Keratinocyte (primary cell): ENCODE measurements at regions not wholly inside any gene's neighbourhood (a gene's known extent, or its start where the extent isn't known, plus 50 kb on each side); places are given as distances from the start of the nearest gene placed in this dataset.

Experiments
- DNase-seq: peaks from one replicate; pipeline ENCODE4 v3.0.0-alpha.2; 2011; ENCODE audit warnings: low read depth, missing footprints, low spot score
- FAIRE-seq: peaks from 2 replicates; lab custom pipeline; 2011; peaks lifted over from hg19 to GRCh38; lab: Jason Lieb, UNC
- H2AFZ ChIP-seq: 2 replicates; pipeline ENCODE4 v1.6.0; 2012; ENCODE audit warnings: low read length, control low read depth, inconsistent platforms; ENCODE audit not compliant: control insufficient read depth
- H3K27ac ChIP-seq: 2 replicates; pipeline ENCODE4 v1.5.1; 2011; ENCODE audit warnings: low read length; ENCODE audit not compliant: control insufficient read depth, insufficient read depth
- H3K27me3 ChIP-seq: 3 replicates; pipeline ENCODE4 v1.6.0; 2011; ENCODE audit warnings: low read length; ENCODE audit not compliant: control insufficient read depth, insufficient read depth; ENCODE audit errors: extremely low read depth
- H3K36me3 ChIP-seq, 2 experiments: 2 replicates in 1 of 2; 3 replicates in 1 of 2; pipeline ENCODE4 v1.5.1; 2011; ENCODE audit warnings: low read length in 2 of 2, mild to moderate bottlenecking in 1 of 2; ENCODE audit not compliant: control insufficient read depth in 2 of 2, insufficient read depth in 2 of 2; ENCODE audit errors: extremely low read depth in 1 of 2
- H3K4me1 ChIP-seq: 3 replicates; pipeline ENCODE4 v1.5.1; 2011; ENCODE audit warnings: low read length; ENCODE audit not compliant: control insufficient read depth, insufficient read depth; ENCODE audit errors: extremely low read depth
- H3K4me2 ChIP-seq: 3 replicates; pipeline ENCODE4 v1.6.0; 2011; ENCODE audit warnings: low read depth, low read length; ENCODE audit not compliant: control insufficient read depth, insufficient read depth; ENCODE audit errors: extremely low read depth
- H3K4me3 ChIP-seq, 3 experiments: fragments of 200-600 bp in 1 of 3; sonication (generic) in 1 of 3; 2 replicates in 2 of 3; 3 replicates in 1 of 3; pipeline ENCODE4 v1.5.1; 2011 to 2016; ENCODE audit warnings: low read length in 3 of 3, mild to moderate bottlenecking in 3 of 3, control low read depth in 2 of 3, inconsistent platforms in 1 of 3, low read depth in 1 of 3, mixed read lengths in 1 of 3, mixed run types in 1 of 3, moderate library complexity in 1 of 3; ENCODE audit not compliant: control insufficient read depth in 2 of 3, insufficient read depth in 2 of 3; ENCODE audit errors: extremely low read depth in 1 of 3
- H3K79me2 ChIP-seq: 2 replicates; pipeline ENCODE4 v1.6.0; 2012; ENCODE audit warnings: low read length; ENCODE audit not compliant: control insufficient read depth, insufficient read depth
- H3K9ac ChIP-seq: 3 replicates; pipeline ENCODE4 v1.6.0; 2011; ENCODE audit warnings: low read length; ENCODE audit not compliant: control insufficient read depth, insufficient read depth; ENCODE audit errors: extremely low read depth
- H3K9me1 ChIP-seq: 3 replicates; pipeline ENCODE4 v1.6.0; 2011; ENCODE audit warnings: low read length; ENCODE audit not compliant: control insufficient read depth, insufficient read depth; ENCODE audit errors: extremely low read depth
- H3K9me3 ChIP-seq: 2 replicates; pipeline ENCODE4 v1.5.1; 2012; ENCODE audit warnings: low read depth, low read length; ENCODE audit not compliant: control insufficient read depth
- H4K20me1 ChIP-seq: 3 replicates; pipeline ENCODE4 v1.6.0; 2011; ENCODE audit warnings: low read length; ENCODE audit not compliant: control insufficient read depth, insufficient read depth; ENCODE audit errors: extremely low read depth
- EZH2 ChIP-seq: IDR thresholded peaks from one replicate; pipeline ENCODE4 v1.6.1; 2012; ENCODE audit warnings: inconsistent platforms, mild to moderate bottlenecking, low read length, moderate library complexity
- dilution Hi-C: fragments of 300-500 bp; cut with MboI; formaldehyde crosslinking; loops from one replicate; pipeline ENCODE4 v1.7.0; 2020; ENCODE audit warnings: low sequenced_read_pairs; ENCODE audit not compliant: extremely low pct_ligation_motif_present
- TF ChIP-seq, protein P1 (sequence below), 3 experiments: IDR thresholded peaks in 1 of 3; conservative IDR thresholded peaks in 1 of 3; optimal IDR thresholded peaks in 1 of 3; 2 replicates in 2 of 3; 3 replicates in 1 of 3; pipeline versions ENCODE3 to v1.5.1; 2011; ENCODE audit warnings: low read length in 3 of 3, mild to moderate bottlenecking in 3 of 3, moderate library complexity in 2 of 3, control low read depth in 1 of 3, inconsistent platforms in 1 of 3; ENCODE audit not compliant: insufficient read depth in 2 of 3; ENCODE audit errors: extremely low read depth in 1 of 3

DNA sequence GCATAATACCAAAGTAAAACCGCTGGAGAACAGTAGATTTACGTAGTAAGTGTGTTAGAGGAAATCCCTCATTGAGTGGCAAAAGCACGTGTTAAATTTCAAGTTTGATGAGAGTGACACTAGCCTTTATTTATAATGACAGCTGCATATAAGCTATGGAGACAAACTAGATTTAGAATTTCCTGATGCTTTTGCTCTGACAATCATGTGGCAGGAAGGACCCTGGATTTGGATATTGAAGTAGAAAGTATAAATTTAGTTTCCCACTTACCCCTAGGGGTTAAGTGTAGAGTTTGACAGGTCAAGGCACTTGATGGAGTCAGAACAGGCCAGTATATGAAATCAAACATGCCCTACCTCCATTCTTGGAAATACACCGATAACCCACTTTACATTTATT lies 983.1 kb downstream of the FLRT2 start:
- H2AFZ ChIP-seq: no peak overlapping the region
- H3K9me1 ChIP-seq: no peaks in the 10 kb centered on the region
- no peak for TF ChIP-seq EZH2
- TF ChIP-seq, protein P1, sequence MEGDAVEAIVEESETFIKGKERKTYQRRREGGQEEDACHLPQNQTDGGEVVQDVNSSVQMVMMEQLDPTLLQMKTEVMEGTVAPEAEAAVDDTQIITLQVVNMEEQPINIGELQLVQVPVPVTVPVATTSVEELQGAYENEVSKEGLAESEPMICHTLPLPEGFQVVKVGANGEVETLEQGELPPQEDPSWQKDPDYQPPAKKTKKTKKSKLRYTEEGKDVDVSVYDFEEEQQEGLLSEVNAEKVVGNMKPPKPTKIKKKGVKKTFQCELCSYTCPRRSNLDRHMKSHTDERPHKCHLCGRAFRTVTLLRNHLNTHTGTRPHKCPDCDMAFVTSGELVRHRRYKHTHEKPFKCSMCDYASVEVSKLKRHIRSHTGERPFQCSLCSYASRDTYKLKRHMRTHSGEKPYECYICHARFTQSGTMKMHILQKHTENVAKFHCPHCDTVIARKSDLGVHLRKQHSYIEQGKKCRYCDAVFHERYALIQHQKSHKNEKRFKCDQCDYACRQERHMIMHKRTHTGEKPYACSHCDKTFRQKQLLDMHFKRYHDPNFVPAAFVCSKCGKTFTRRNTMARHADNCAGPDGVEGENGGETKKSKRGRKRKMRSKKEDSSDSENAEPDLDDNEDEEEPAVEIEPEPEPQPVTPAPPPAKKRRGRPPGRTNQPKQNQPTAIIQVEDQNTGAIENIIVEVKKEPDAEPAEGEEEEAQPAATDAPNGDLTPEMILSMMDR (optimal IDR thresholded peaks at IDR 0.05 in 1 of 3, IDR thresholded peaks at IDR 0.05 in 1 of 3, conservative IDR thresholded peaks at IDR 0.05 in 1 of 3; ENCODE audit: extremely low read depth in 1 of 3, insufficient read depth in 2 of 3, low read length in 3 of 3): no peak
- no peaks in the 10 kb centered on the region for H4K20me1 ChIP-seq
- H3K79me2 ChIP-seq: no peaks in the 10 kb centered on the region
- no peak overlapping the region for H3K4me2 ChIP-seq
- no peaks in the 10 kb centered on the region for H3K9me3 ChIP-seq
- no peak overlapping the region for H3K9ac ChIP-seq
- no peak overlapping the region for H3K4me3 ChIP-seq
- DNase-seq (no peak), FAIRE-seq (no peak)
- H3K36me3 ChIP-seq: no peaks in the 10 kb centered on the region
- dilution Hi-C loops: no loop called here
- H3K4me1 ChIP-seq: no peaks in the 10 kb centered on the region
- H3K27me3 ChIP-seq: no peaks in the 10 kb centered on the region
- H3K27ac ChIP-seq: no peak overlapping the region

DNA sequence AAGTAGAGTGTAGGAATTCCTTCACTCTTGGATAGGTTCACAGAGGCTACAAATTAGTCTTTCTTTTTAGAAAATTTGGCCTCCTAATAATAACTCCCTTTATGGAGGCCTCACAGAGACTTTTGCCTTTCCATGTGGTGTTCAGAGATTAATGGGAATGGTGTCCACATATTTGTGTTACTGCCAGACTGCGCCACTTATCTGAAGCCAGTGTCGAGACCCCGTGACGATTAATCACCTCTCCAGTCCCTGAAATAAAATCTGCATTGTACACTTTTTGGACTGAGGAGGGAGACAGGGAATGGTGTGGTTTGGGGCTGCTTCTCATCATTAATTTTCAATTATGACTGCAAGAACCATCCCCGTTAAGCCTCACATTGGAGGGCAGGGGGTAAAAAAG lies 980.5 kb downstream of the FLRT2 start:
- Histone ChIP-seq H2AFZ (no peak overlapping the region), H3K27ac (no peak overlapping the region), H3K9me1 (no peaks in the 10 kb centered on the region), H3K4me1 (no peaks in the 10 kb centered on the region), H3K4me3 (no peak overlapping the region), H4K20me1 (no peaks in the 10 kb centered on the region), H3K9me3 (no peaks in the 10 kb centered on the region), H3K4me2 (no peak overlapping the region), H3K36me3 (no peaks in the 10 kb centered on the region), H3K79me2 (no peaks in the 10 kb centered on the region), H3K27me3 (no peaks in the 10 kb centered on the region), H3K9ac (no peak overlapping the region)
- dilution Hi-C loops: no loop called here
- no peak for TF ChIP-seq EZH2
- TF ChIP-seq, protein P1 (optimal IDR thresholded peaks at IDR 0.05 in 1 of 3, IDR thresholded peaks at IDR 0.05 in 1 of 3, conservative IDR thresholded peaks at IDR 0.05 in 1 of 3; ENCODE audit: extremely low read depth in 1 of 3, insufficient read depth in 2 of 3, low read length in 3 of 3): no peak
- FAIRE-seq (no peak), DNase-seq (no peak)
